ENCODE measurements at regions not wholly inside any gene's neighbourhood (a gene's known extent, or its start where the extent isn't known, plus 50 kb on each side); places are given as distances from the start of the nearest gene placed in this dataset.

DNA sequence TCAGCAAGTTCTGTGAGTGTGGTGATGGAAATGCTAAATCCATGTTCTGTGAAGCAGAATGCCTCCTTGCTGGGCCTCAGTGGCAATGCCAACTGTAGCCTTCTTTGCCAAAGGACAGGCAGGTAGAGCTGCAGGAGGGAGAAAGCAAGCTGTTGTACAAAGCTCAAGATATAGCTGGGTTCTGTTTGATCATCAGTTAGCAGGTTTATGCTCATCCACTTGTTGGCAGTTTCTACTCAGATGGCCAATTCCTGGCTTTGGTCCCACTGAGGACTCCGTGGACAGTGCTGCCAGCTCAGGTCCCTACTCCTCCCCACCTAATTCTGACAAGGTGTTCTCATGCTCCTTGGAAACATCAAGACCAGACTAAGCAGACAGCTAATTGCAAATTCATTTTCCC is 65.1 kb downstream of the PRSS23 start:
- no peak for TF ChIP-seq POLR2A (IDR thresholded peaks at IDR 0.05)
- TF ChIP-seq, protein P1, sequence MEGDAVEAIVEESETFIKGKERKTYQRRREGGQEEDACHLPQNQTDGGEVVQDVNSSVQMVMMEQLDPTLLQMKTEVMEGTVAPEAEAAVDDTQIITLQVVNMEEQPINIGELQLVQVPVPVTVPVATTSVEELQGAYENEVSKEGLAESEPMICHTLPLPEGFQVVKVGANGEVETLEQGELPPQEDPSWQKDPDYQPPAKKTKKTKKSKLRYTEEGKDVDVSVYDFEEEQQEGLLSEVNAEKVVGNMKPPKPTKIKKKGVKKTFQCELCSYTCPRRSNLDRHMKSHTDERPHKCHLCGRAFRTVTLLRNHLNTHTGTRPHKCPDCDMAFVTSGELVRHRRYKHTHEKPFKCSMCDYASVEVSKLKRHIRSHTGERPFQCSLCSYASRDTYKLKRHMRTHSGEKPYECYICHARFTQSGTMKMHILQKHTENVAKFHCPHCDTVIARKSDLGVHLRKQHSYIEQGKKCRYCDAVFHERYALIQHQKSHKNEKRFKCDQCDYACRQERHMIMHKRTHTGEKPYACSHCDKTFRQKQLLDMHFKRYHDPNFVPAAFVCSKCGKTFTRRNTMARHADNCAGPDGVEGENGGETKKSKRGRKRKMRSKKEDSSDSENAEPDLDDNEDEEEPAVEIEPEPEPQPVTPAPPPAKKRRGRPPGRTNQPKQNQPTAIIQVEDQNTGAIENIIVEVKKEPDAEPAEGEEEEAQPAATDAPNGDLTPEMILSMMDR (IDR thresholded peaks at IDR 0.05): no peak

All from prostate gland (tissue), 2 donors.